Hepatocyte (in vitro differentiated cells): ENCODE measurements at regions not wholly inside any gene's neighbourhood (a gene's known extent, or its start where the extent isn't known, plus 50 kb on each side); places are given as distances from the start of the nearest gene placed in this dataset.
"Not testable (repeated sequence)": the region's sequence is repeated elsewhere in the genome, so short reads cannot be mapped to it uniquely, and the experiment has no call there.

ENCODE experiments used
- DNase-seq: peaks from one replicate; pipeline ENCODE4 v3.0.0-alpha.2; 2016; ENCODE audit warnings: low spot score
- H2AFZ ChIP-seq: fragments of 200-600 bp; sonication (generic); 2 replicates; pipeline ENCODE4 v1.6.0; 2016; ENCODE audit warnings: antibody characterized with exemption, mild to moderate bottlenecking
- H3K27ac ChIP-seq: fragments of 200-600 bp; sonication (generic); 2 replicates; pipeline ENCODE4 v1.5.1; 2016; ENCODE audit warnings: mild to moderate bottlenecking
- H3K27me3 ChIP-seq: fragments of 200-600 bp; sonication (generic); 2 replicates; pipeline ENCODE4 v1.6.1; 2016
- H3K36me3 ChIP-seq: fragments of 200-600 bp; sonication (generic); replicated peaks from 2 replicates; pipeline ENCODE4 v1.5.1; 2016; ENCODE audit warnings: low read depth; ENCODE audit not compliant: insufficient read depth
- H3K4me1 ChIP-seq: fragments of 200-600 bp; sonication (generic); 2 replicates; pipeline ENCODE4 v1.5.1; 2016; ENCODE audit warnings: mild to moderate bottlenecking, moderate library complexity; ENCODE audit not compliant: insufficient read depth
- H3K4me2 ChIP-seq: fragments of 200-600 bp; sonication (generic); 2 replicates; pipeline ENCODE4 v1.6.0; 2016
- H3K4me3 ChIP-seq: fragments of 200-600 bp; sonication (generic); 2 replicates; pipeline ENCODE4 v1.5.1; 2016; ENCODE audit warnings: mild to moderate bottlenecking
- H3K79me2 ChIP-seq: fragments of 200-600 bp; sonication (generic); 2 replicates; pipeline ENCODE4 v1.6.0; 2017; ENCODE audit warnings: mild to moderate bottlenecking
- H3K9me2 ChIP-seq: fragments of 200-600 bp; sonication (generic); replicated peaks from 2 replicates; pipeline ENCODE4 v1.6.0; 2017; ENCODE audit warnings: mild to moderate bottlenecking; ENCODE audit not compliant: insufficient read depth
- H3K9me3 ChIP-seq: fragments of 200-600 bp; sonication (generic); 2 replicates; pipeline ENCODE4 v1.5.1; 2016; ENCODE audit warnings: low read depth, mild to moderate bottlenecking
- H4K20me1 ChIP-seq: fragments of 200-600 bp; sonication (generic); 2 replicates; pipeline ENCODE4 v1.6.0; 2016; ENCODE audit warnings: mild to moderate bottlenecking; ENCODE audit not compliant: insufficient read depth, poor library complexity, severe bottlenecking
- EZH2 ChIP-seq: fragments of 200-600 bp; sonication (generic); IDR thresholded peaks from 2 replicates; pipeline ENCODE4 v1.6.1; 2016; ENCODE audit warnings: antibody characterized with exemption, mild to moderate bottlenecking, borderline replicate concordance
- EZH2phosphoT487 ChIP-seq: fragments of 200-600 bp; sonication (generic); IDR thresholded peaks from one replicate; pipeline ENCODE4 v1.6.1; 2018; ENCODE audit warnings: antibody characterized with exemption, mild to moderate bottlenecking, low read depth, moderate library complexity; ENCODE audit not compliant: unreplicated experiment, severe bottlenecking
- WGBS: methylation state at CpG from one replicate; pipeline ENCODE4 v1.1.6; 2016; ENCODE audit warnings: low lambda C conversion rate; ENCODE audit errors: missing lambda C conversion rate; 5-methylcytosine and 5-hydroxymethylcytosine counted together
- TF ChIP-seq, protein P1 (sequence below): fragments of 200-600 bp; sonication (generic); IDR thresholded peaks from 2 replicates; pipeline ENCODE4 v1.5.1; 2016; ENCODE audit warnings: antibody characterized with exemption, mild to moderate bottlenecking; ENCODE audit not compliant: poor library complexity

DNA sequence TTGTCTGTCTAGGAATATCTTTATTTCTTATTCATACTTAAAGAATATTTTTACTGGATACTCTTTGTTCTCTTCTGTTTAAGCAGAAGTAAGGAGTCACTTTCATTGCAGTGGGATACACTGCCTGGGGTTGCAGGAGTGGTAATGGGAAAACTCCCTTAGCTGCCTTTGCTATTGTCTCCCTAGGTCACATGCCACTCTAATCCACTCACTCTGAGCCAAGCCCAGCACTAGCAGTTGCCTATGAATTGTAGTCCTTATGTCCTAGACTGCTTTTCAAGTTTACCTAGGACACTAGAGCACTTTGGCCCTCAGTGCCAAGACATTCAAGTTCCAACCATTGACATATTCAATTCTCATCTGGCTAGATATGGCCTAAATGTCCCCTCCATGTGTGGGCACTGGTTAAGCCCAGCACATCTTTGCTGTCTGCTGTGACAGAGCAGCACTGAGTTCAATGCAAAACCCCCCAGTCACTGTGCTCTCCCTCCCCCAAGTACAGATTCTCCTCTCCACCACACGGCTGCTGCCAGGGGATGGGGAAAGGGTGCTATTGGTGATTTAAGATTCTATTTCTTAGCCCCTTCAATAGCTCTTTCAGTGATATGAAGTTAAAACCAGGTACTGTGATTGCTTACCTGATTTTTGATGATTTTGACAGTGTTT lies 991.7 kb upstream of the KCND2 start:
- Histone ChIP-seq H3K27me3 (no peaks in the 10 kb centered on the region), H3K79me2 (no peaks in the 10 kb centered on the region), H3K9me3 (no peaks in the 10 kb centered on the region), H2AFZ (no peak overlapping the region), H4K20me1 (no peaks in the 10 kb centered on the region), H3K4me2 (no peak overlapping the region), H3K27ac (no peak overlapping the region), H3K36me3 (no peaks in the 10 kb centered on the region), H3K4me1 (no peaks in the 10 kb centered on the region), H3K4me3 (no peak overlapping the region), H3K9me2 (no peaks in the 10 kb centered on the region)
- no peak for DNase-seq
- 72% methylated on average over 1 of the region's 1 CpG for whole genome bisulfite sequencing
- no peak for TF ChIP-seq EZH2
- no peak for TF ChIP-seq EZH2phosphoT487
- TF ChIP-seq, protein P1, sequence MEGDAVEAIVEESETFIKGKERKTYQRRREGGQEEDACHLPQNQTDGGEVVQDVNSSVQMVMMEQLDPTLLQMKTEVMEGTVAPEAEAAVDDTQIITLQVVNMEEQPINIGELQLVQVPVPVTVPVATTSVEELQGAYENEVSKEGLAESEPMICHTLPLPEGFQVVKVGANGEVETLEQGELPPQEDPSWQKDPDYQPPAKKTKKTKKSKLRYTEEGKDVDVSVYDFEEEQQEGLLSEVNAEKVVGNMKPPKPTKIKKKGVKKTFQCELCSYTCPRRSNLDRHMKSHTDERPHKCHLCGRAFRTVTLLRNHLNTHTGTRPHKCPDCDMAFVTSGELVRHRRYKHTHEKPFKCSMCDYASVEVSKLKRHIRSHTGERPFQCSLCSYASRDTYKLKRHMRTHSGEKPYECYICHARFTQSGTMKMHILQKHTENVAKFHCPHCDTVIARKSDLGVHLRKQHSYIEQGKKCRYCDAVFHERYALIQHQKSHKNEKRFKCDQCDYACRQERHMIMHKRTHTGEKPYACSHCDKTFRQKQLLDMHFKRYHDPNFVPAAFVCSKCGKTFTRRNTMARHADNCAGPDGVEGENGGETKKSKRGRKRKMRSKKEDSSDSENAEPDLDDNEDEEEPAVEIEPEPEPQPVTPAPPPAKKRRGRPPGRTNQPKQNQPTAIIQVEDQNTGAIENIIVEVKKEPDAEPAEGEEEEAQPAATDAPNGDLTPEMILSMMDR = no peak

GRCh38 chr7:119283353-119283752 lies 989.6 kb upstream of the KCND2 start:
- H4K20me1 ChIP-seq = no peaks in the 10 kb centered on the region
- no peaks in the 10 kb centered on the region for H3K9me3 ChIP-seq
- no peak overlapping the region for H3K27ac ChIP-seq
- no peak overlapping the region for H3K4me2 ChIP-seq
- no peak overlapping the region for H2AFZ ChIP-seq
- H3K4me3 ChIP-seq = no peak overlapping the region
- no peaks in the 10 kb centered on the region for H3K79me2 ChIP-seq
- H3K27me3 ChIP-seq = no peaks in the 10 kb centered on the region
- H3K36me3 ChIP-seq = no peaks in the 10 kb centered on the region
- H3K4me1 ChIP-seq = no peaks in the 10 kb centered on the region
- 94% methylated on average over 3 of the region's 3 CpGs for WGBS
- TF ChIP-seq EZH2 (no peak), EZH2phosphoT487 (no peak)
- TF ChIP-seq, protein P1 = no peak
- H3K9me2 ChIP-seq = no peaks in the 10 kb centered on the region
- no peak for DNase-seq

DNA sequence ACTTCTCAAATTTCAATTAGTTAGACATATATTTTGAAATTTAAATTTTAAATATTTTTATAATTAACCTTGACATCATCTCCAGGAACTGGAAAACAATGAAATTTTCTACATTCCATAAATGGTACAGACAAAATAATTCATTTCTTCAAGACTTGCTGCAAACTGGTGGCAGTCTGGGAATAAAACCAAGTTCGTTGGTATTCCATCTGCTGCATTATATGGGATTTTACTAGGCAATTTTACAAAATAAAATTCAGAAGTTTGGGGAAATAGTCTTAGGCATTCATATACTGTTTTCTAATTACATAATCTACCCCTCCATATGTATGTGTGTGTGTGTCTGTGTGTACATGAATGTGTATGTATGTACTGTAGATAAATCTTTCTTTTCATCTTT lies 984.6 kb upstream of the KCND2 start:
- no peaks in the 10 kb centered on the region for H3K27me3 ChIP-seq
- no peak overlapping the region for H3K4me2 ChIP-seq
- no peaks in the 10 kb centered on the region for H3K36me3 ChIP-seq
- no peaks in the 10 kb centered on the region for H3K79me2 ChIP-seq
- H3K4me1 ChIP-seq = no peaks in the 10 kb centered on the region
- H2AFZ ChIP-seq = no peak overlapping the region
- no peaks in the 10 kb centered on the region for H3K9me2 ChIP-seq
- no peak overlapping the region for H3K27ac ChIP-seq
- no peaks in the 10 kb centered on the region for H3K9me3 ChIP-seq
- H3K4me3 ChIP-seq = no peak overlapping the region
- DNase-seq = no peak
- TF ChIP-seq, protein P1 = no peak
- TF ChIP-seq EZH2phosphoT487 (no peak), EZH2 (no peak)
- no peaks in the 10 kb centered on the region for H4K20me1 ChIP-seq
- WGBS = 94% methylated on average over 1 of the region's 1 CpG

GRCh38 chr7:119300341-119300740 lies 972.6 kb upstream of the KCND2 start:
- DNase-seq, H3K9me2 ChIP-seq, H3K4me3 ChIP-seq, H3K79me2 ChIP-seq, H3K27ac ChIP-seq, H3K4me1 ChIP-seq, H3K36me3 ChIP-seq, H2AFZ ChIP-seq, H3K27me3 ChIP-seq, H3K4me2 ChIP-seq, H4K20me1 ChIP-seq, H3K9me3 ChIP-seq: not testable (repeated sequence)
- WGBS = 81% methylated on average over 3 of the region's 3 CpGs
